Keratinocyte (primary cell): ENCODE measurements at regions not wholly inside any gene's neighbourhood (a gene's known extent, or its start where the extent isn't known, plus 50 kb on each side); places are given as distances from the start of the nearest gene placed in this dataset.

ENCODE experiments used
- CTCF ChIP-seq, 3 experiments: IDR thresholded peaks in 1 of 3; conservative IDR thresholded peaks in 1 of 3; optimal IDR thresholded peaks in 1 of 3; 2 replicates in 2 of 3; 3 replicates in 1 of 3; pipeline versions ENCODE3 to v1.5.1; 2011; ENCODE audit warnings: low read length in 3 of 3, mild to moderate bottlenecking in 3 of 3, moderate library complexity in 2 of 3, control low read depth in 1 of 3, inconsistent platforms in 1 of 3; ENCODE audit not compliant: insufficient read depth in 2 of 3; ENCODE audit errors: extremely low read depth in 1 of 3
- EZH2 ChIP-seq: IDR thresholded peaks from one replicate; pipeline ENCODE4 v1.6.1; 2012; ENCODE audit warnings: inconsistent platforms, mild to moderate bottlenecking, low read length, moderate library complexity

GRCh38 chr22:47836957-47837356 lies 1074.5 kb downstream of the TBC1D22A start:
- no peak for TF ChIP-seq CTCF (optimal IDR thresholded peaks at IDR 0.05 in 1 of 3, IDR thresholded peaks at IDR 0.05 in 1 of 3, conservative IDR thresholded peaks at IDR 0.05 in 1 of 3; ENCODE audit: extremely low read depth in 1 of 3, insufficient read depth in 2 of 3, low read length in 3 of 3)
- no peak for TF ChIP-seq EZH2
